HL-60 (cell line): ENCODE measurements at regions not wholly inside any gene's neighbourhood (a gene's known extent, or its start where the extent isn't known, plus 50 kb on each side); places are given as distances from the start of the nearest gene placed in this dataset.

Experiments
- POLR2AphosphoS5 ChIP-seq: IDR thresholded peaks from 2 replicates; pipeline ENCODE4 v1.6.1; 2012; ENCODE audit warnings: low read depth
- TF ChIP-seq, protein P1 (sequence below): IDR thresholded peaks from one replicate; pipeline ENCODE4 v1.5.1; 2011; ENCODE audit warnings: low read length, control low read depth, inconsistent platforms; ENCODE audit not compliant: insufficient read depth
- TF ChIP-seq, protein P2 (sequence below): IDR thresholded peaks from 2 replicates; pipeline ENCODE4 v1.6.1; 2012; ENCODE audit warnings: low read depth; ENCODE audit not compliant: insufficient replicate concordance

DNA sequence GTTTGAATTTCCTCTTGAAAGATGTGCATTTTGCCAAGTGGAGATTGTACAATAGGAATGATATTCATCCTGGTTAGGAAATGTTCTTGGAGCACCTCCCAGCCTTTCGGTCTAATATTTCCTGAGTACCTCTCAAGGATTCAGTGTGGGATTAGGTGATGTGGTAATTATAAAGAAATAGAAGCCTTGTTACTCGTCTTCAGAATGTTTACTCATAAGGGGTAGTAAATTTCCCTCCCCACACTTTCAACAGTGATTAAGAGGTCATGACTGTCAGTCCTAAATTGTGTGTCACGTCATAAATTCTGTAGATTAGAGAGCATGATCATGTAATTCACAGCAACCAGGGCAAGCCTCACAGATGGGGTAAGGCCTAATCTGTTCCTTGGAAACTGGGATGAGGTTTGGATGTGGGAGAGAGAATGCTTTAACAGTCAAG lies 633.1 kb upstream of the TBL1XR1 start:
- TF ChIP-seq, protein P1, sequence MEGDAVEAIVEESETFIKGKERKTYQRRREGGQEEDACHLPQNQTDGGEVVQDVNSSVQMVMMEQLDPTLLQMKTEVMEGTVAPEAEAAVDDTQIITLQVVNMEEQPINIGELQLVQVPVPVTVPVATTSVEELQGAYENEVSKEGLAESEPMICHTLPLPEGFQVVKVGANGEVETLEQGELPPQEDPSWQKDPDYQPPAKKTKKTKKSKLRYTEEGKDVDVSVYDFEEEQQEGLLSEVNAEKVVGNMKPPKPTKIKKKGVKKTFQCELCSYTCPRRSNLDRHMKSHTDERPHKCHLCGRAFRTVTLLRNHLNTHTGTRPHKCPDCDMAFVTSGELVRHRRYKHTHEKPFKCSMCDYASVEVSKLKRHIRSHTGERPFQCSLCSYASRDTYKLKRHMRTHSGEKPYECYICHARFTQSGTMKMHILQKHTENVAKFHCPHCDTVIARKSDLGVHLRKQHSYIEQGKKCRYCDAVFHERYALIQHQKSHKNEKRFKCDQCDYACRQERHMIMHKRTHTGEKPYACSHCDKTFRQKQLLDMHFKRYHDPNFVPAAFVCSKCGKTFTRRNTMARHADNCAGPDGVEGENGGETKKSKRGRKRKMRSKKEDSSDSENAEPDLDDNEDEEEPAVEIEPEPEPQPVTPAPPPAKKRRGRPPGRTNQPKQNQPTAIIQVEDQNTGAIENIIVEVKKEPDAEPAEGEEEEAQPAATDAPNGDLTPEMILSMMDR, result no peak
- no peak for TF ChIP-seq POLR2AphosphoS5
- TF ChIP-seq, protein P2, sequence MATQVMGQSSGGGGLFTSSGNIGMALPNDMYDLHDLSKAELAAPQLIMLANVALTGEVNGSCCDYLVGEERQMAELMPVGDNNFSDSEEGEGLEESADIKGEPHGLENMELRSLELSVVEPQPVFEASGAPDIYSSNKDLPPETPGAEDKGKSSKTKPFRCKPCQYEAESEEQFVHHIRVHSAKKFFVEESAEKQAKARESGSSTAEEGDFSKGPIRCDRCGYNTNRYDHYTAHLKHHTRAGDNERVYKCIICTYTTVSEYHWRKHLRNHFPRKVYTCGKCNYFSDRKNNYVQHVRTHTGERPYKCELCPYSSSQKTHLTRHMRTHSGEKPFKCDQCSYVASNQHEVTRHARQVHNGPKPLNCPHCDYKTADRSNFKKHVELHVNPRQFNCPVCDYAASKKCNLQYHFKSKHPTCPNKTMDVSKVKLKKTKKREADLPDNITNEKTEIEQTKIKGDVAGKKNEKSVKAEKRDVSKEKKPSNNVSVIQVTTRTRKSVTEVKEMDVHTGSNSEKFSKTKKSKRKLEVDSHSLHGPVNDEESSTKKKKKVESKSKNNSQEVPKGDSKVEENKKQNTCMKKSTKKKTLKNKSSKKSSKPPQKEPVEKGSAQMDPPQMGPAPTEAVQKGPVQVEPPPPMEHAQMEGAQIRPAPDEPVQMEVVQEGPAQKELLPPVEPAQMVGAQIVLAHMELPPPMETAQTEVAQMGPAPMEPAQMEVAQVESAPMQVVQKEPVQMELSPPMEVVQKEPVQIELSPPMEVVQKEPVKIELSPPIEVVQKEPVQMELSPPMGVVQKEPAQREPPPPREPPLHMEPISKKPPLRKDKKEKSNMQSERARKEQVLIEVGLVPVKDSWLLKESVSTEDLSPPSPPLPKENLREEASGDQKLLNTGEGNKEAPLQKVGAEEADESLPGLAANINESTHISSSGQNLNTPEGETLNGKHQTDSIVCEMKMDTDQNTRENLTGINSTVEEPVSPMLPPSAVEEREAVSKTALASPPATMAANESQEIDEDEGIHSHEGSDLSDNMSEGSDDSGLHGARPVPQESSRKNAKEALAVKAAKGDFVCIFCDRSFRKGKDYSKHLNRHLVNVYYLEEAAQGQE, result no peak
